Common myeloid progenitor, CD34-positive (primary cell): ENCODE measurements at regions not wholly inside any gene's neighbourhood (a gene's known extent, or its start where the extent isn't known, plus 50 kb on each side); places are given as distances from the start of the nearest gene placed in this dataset.

ENCODE experiments used
- CTCF ChIA-PET: fragments of 350-600 bp; sonication (Branson Sonifier 250); formaldehyde crosslinking; loops from one replicate; lab custom pipeline; 2021; ENCODE audit warnings: antibody characterized with exemption; lab: Charles Lee
- POLR2A ChIA-PET: fragments of 350-600 bp; sonication (Branson Sonifier 250); formaldehyde crosslinking; loops from one replicate; lab custom pipeline; 2021; ENCODE audit warnings: antibody characterized with exemption; lab: Charles Lee
- DNase-seq, 3 donors: peaks; one replicate each; pipeline versions ENCODE4 v3.0.0 to v3.0.0-alpha.2; 2013
- H3K27ac ChIP-seq, 2 experiments: 1 replicate in 1 of 2; 2 replicates in 1 of 2; pipeline ENCODE4 v1.7.0; 2013; ENCODE audit warnings: inconsistent platforms in 2 of 2, low read length in 2 of 2, mild to moderate bottlenecking in 2 of 2, low read depth in 1 of 2, moderate library complexity in 1 of 2; ENCODE audit not compliant: severe bottlenecking in 2 of 2, insufficient read depth in 1 of 2, poor library complexity in 1 of 2
- H3K27me3 ChIP-seq, 5 experiments: replicated peaks in 2 of 5; 1 replicate in 3 of 5; 2 replicates in 2 of 5; pipeline versions ENCODE4 v1.6.1 to v1.7.0; 2013; ENCODE audit warnings: low read length in 4 of 5, mild to moderate bottlenecking in 2 of 5, moderate library complexity in 2 of 5, inconsistent platforms in 1 of 5; ENCODE audit not compliant: insufficient read depth in 5 of 5, control insufficient read depth in 4 of 5
- H3K36me3 ChIP-seq, 4 experiments: 1 replicate in 2 of 4; 2 replicates in 2 of 4; pipeline versions ENCODE4 v1.6.1 to v1.7.0; 2013; ENCODE audit warnings: low read length in 3 of 4, control low read depth in 1 of 4, mild to moderate bottlenecking in 1 of 4; ENCODE audit not compliant: control insufficient read depth in 4 of 4, insufficient read depth in 4 of 4
- H3K4me1 ChIP-seq, 4 experiments: 1 replicate in 3 of 4; 2 replicates in 1 of 4; pipeline versions ENCODE4 v1.6.1 to v1.7.1; 2013; ENCODE audit warnings: low read length in 3 of 4, mild to moderate bottlenecking in 3 of 4, control low read depth in 1 of 4, inconsistent platforms in 1 of 4, moderate library complexity in 1 of 4; ENCODE audit not compliant: control insufficient read depth in 4 of 4, insufficient read depth in 4 of 4; ENCODE audit errors: control extremely low read depth in 1 of 4
- H3K4me3 ChIP-seq, 7 experiments: 1 replicate in 4 of 7; 2 replicates in 3 of 7; pipeline versions ENCODE4 v1.5.1 to v1.7.0; 2013; ENCODE audit warnings: mild to moderate bottlenecking in 7 of 7, low read length in 6 of 7, moderate library complexity in 6 of 7, inconsistent platforms in 2 of 7, low read depth in 2 of 7, control low read depth in 1 of 7; ENCODE audit not compliant: insufficient read depth in 4 of 7, control insufficient read depth in 1 of 7; ENCODE audit errors: extremely low read depth in 1 of 7
- H3K9me3 ChIP-seq, 5 experiments: 1 replicate in 4 of 5; 2 replicates in 1 of 5; pipeline versions ENCODE4 v1.6.1 to v1.7.1; 2013; ENCODE audit warnings: low read length in 4 of 5, mild to moderate bottlenecking in 2 of 5, inconsistent platforms in 1 of 5, low read depth in 1 of 5, moderate library complexity in 1 of 5; ENCODE audit not compliant: control insufficient read depth in 4 of 5, insufficient read depth in 2 of 5; ENCODE audit errors: control extremely low read depth in 1 of 5
- WGBS: methylation state at CpG from one replicate; pipeline ENCODE4 v1.1.5; 2013; ENCODE audit not compliant: insufficient coverage; 5-methylcytosine and 5-hydroxymethylcytosine counted together

GRCh38 chr9:82665324-82665723, 397.6 kb downstream of the RASEF start:
- H3K9me3 ChIP-seq: no peaks in the 10 kb centered on the region
- 83% methylated on average over 3 of the region's 3 CpGs for WGBS
- H3K4me3 ChIP-seq: no peak overlapping the region
- DNase-seq: no peak
- H3K27ac ChIP-seq: no peak overlapping the region
- ChIA-PET CTCF (no interaction called here), POLR2A (no interaction called here)
- no peaks in the 10 kb centered on the region for H3K27me3 ChIP-seq
- H3K36me3 ChIP-seq: no peaks in the 10 kb centered on the region
- H3K4me1 ChIP-seq: no peaks in the 10 kb centered on the region

- CTCF ChIA-PET: no interaction called here
- H3K27ac ChIP-seq: no peak overlapping the region
- 100% methylated on average over 3 of the region's 5 CpGs for WGBS
Measured at GRCh38 chr9:82668689-82669199, 394.2 kb downstream of the RASEF start.

GRCh38 chr9:82670000-82670399, 392.9 kb downstream of the RASEF start:
- CTCF ChIA-PET: no interaction called here
- no peaks in the 10 kb centered on the region for H3K9me3 ChIP-seq
- no peak for DNase-seq
- WGBS: 100% methylated on average over 3 of the region's 3 CpGs
- POLR2A ChIA-PET: no interaction called here
- H3K27ac ChIP-seq: no peak overlapping the region
- H3K27me3 ChIP-seq: no peaks in the 10 kb centered on the region
- no peak overlapping the region for H3K4me3 ChIP-seq
- H3K4me1 ChIP-seq: no peaks in the 10 kb centered on the region
- H3K36me3 ChIP-seq: no peaks in the 10 kb centered on the region

More at GRCh38 chr9:82668689-82669199, 394.2 kb downstream of the RASEF start:
- Histone ChIP-seq H3K4me3 (no peak overlapping the region), H3K4me1 (no peaks in the 10 kb centered on the region), H3K27me3 (no peaks in the 10 kb centered on the region), H3K36me3 (no peaks in the 10 kb centered on the region), H3K9me3 (no peaks in the 10 kb centered on the region)
- POLR2A ChIA-PET: no interaction called here
- no peak for DNase-seq

GRCh38 chr9:82670726-82671125, 392.2 kb downstream of the RASEF start:
- ChIA-PET POLR2A (no interaction called here), CTCF (interaction anchor here (0.6 kb wide), 1 partner anchor 1031 kb away, joined by 3 read pairs; no protein-coding TSS in a partner anchor)
- H3K4me3 ChIP-seq: no peak overlapping the region
- no peaks in the 10 kb centered on the region for H3K36me3 ChIP-seq
- no peak for DNase-seq
- no peak overlapping the region for H3K27ac ChIP-seq
- no peaks in the 10 kb centered on the region for H3K27me3 ChIP-seq
- H3K4me1 ChIP-seq: no peaks in the 10 kb centered on the region
- H3K9me3 ChIP-seq: no peaks in the 10 kb centered on the region
- WGBS: no CpG with 5 or more reads among the region's 1 CpG

GRCh38 chr9:82673201-82673600, 389.7 kb downstream of the RASEF start:
- CTCF ChIA-PET: interaction anchor here (0.8 kb wide), 1 partner anchor 14 kb away, joined by 3 read pairs; no protein-coding TSS in a partner anchor
- POLR2A ChIA-PET: no interaction called here
- H3K4me3 ChIP-seq: no peak overlapping the region
- no peaks in the 10 kb centered on the region for H3K36me3 ChIP-seq
- H3K27me3 ChIP-seq: no peaks in the 10 kb centered on the region
- DNase-seq: no peak
- no peaks in the 10 kb centered on the region for H3K4me1 ChIP-seq
- 100% methylated on average over 1 of the region's 1 CpG for WGBS
- H3K9me3 ChIP-seq: no peaks in the 10 kb centered on the region
- H3K27ac ChIP-seq: no peak overlapping the region

GRCh38 chr9:82673919-82674318, 389.0 kb downstream of the RASEF start:
- Histone ChIP-seq H3K9me3 (no peaks in the 10 kb centered on the region), H3K4me3 (no peak overlapping the region), H3K36me3 (no peaks in the 10 kb centered on the region), H3K4me1 (no peaks in the 10 kb centered on the region), H3K27me3 (no peaks in the 10 kb centered on the region), H3K27ac (no peak overlapping the region)
- ChIA-PET CTCF (no interaction called here), POLR2A (no interaction called here)
- no peak for DNase-seq
- no CpG with 5 or more reads among the region's 3 CpGs for WGBS

- CTCF ChIA-PET: no interaction called here
- DNase-seq: no peak
Measured at GRCh38 chr9:82675102-82675501, 387.8 kb downstream of the RASEF start.

More at GRCh38 chr9:82675102-82675501, 387.8 kb downstream of the RASEF start:
- Histone ChIP-seq H3K27me3 (no peaks in the 10 kb centered on the region), H3K36me3 (no peaks in the 10 kb centered on the region), H3K27ac (no peak overlapping the region), H3K4me3 (no peak overlapping the region), H3K9me3 (no peaks in the 10 kb centered on the region), H3K4me1 (no peaks in the 10 kb centered on the region)
- POLR2A ChIA-PET: no interaction called here
- WGBS: 93% methylated on average over 3 of the region's 4 CpGs
